HG03159 (cell line): ENCODE measurements at regions not wholly inside any gene's neighbourhood (a gene's known extent, or its start where the extent isn't known, plus 50 kb on each side); places are given as distances from the start of the nearest gene placed in this dataset.

Source experiments
- ATAC-seq: cut with Tn5 transposase; IDR thresholded peaks from one replicate; pipeline ENCODE4 v1.9.1; 2021; ENCODE audit warnings: mild to moderate bottlenecking, moderate library complexity; ENCODE audit not compliant: unreplicated experiment

- no peak for ATAC-seq
Observed at GRCh38 chr4:106773076-106773905, 262.8 kb downstream of the DKK2 start.

GRCh38 chr4:106767991-106768390 is 268.1 kb downstream of the DKK2 start:
- ATAC-seq = no peak

GRCh38 chr4:106766519-106766918 is 269.6 kb downstream of the DKK2 start:
- no peak for ATAC-seq

GRCh38 chr4:106764774-106765173 is 271.3 kb downstream of the DKK2 start:
- no peak for ATAC-seq

GRCh38 chr4:106762666-106763443 is 273.3 kb downstream of the DKK2 start:
- ATAC-seq = no peak

GRCh38 chr4:106753426-106753825 is 282.7 kb downstream of the DKK2 start:
- ATAC-seq = no peak

GRCh38 chr4:106746451-106746850 is 289.7 kb downstream of the DKK2 start:
- ATAC-seq = no peak

GRCh38 chr4:106738121-106738520 is 298.0 kb downstream of the DKK2 start:
- ATAC-seq = no peak

- ATAC-seq = no peak
Observed at GRCh38 chr4:106718548-106718947, 317.6 kb downstream of the DKK2 start.

GRCh38 chr4:106717091-106717490 is 319.0 kb downstream of the DKK2 start:
- no peak for ATAC-seq

GRCh38 chr4:106715825-106716224 is 320.3 kb downstream of the DKK2 start:
- no peak for ATAC-seq

- ATAC-seq = no peak
Observed at GRCh38 chr4:106708464-106708816, 327.7 kb downstream of the DKK2 start.

- peak; percentile 85 for ATAC-seq
Observed at GRCh38 chr4:106707776-106708463, 328.2 kb downstream of the DKK2 start.

GRCh38 chr4:106704253-106704870 is 331.8 kb downstream of the DKK2 start:
- ATAC-seq = no peak

GRCh38 chr4:106700321-106700720 is 331.7 kb upstream of the GIMD1 start:
- ATAC-seq = no peak

- ATAC-seq = no peak
Observed at GRCh38 chr4:106698621-106699195, 330.1 kb upstream of the GIMD1 start.

GRCh38 chr4:106695501-106696262 is 327.1 kb upstream of the GIMD1 start:
- ATAC-seq = no peak

- no peak for ATAC-seq
Observed at GRCh38 chr4:106694232-106694631, 325.7 kb upstream of the GIMD1 start.

- ATAC-seq = no peak
Observed at GRCh38 chr4:106691749-106692148, 323.2 kb upstream of the GIMD1 start.

GRCh38 chr4:106690487-106690886 is 321.9 kb upstream of the GIMD1 start:
- no peak for ATAC-seq
